Duodenal mucosa (tissue), 2 donors: ENCODE measurements at regions not wholly inside any gene's neighbourhood (a gene's known extent, or its start where the extent isn't known, plus 50 kb on each side); places are given as distances from the start of the nearest gene placed in this dataset.

ENCODE experiments used
- H3K27ac ChIP-seq: one replicate; pipeline ENCODE4 v1.7.0; 2013; ENCODE audit warnings: low read depth, low read length
- H3K27me3 ChIP-seq, 2 donors: one replicate each; pipeline ENCODE4 v1.7.0; 2013; ENCODE audit warnings: low read length in 2 of 2, control low read depth in 1 of 2; ENCODE audit not compliant: insufficient read depth in 2 of 2, control insufficient read depth in 1 of 2
- H3K36me3 ChIP-seq, 2 donors: one replicate each; pipeline ENCODE4 v1.7.0; 2013; ENCODE audit warnings: low read length in 2 of 2, control low read depth in 1 of 2; ENCODE audit not compliant: insufficient read depth in 2 of 2, control insufficient read depth in 1 of 2
- H3K4me1 ChIP-seq, 2 donors: one replicate each; pipeline ENCODE4 v1.7.0; 2013; ENCODE audit warnings: low read length in 2 of 2, control low read depth in 1 of 2; ENCODE audit not compliant: insufficient read depth in 2 of 2, control insufficient read depth in 1 of 2
- H3K4me3 ChIP-seq, 2 donors: one replicate each; pipeline ENCODE4 v1.7.0; 2013; ENCODE audit warnings: low read length in 2 of 2, low read depth in 1 of 2
- H3K9ac ChIP-seq, 2 donors: one replicate each; pipeline ENCODE4 v1.7.0; 2013; ENCODE audit warnings: low read length in 2 of 2, low read depth in 1 of 2
- H3K9me3 ChIP-seq, 2 donors: one replicate each; pipeline ENCODE4 v1.7.0; 2013; ENCODE audit warnings: low read length in 2 of 2, control low read depth in 1 of 2; ENCODE audit not compliant: control insufficient read depth in 1 of 2

DNA sequence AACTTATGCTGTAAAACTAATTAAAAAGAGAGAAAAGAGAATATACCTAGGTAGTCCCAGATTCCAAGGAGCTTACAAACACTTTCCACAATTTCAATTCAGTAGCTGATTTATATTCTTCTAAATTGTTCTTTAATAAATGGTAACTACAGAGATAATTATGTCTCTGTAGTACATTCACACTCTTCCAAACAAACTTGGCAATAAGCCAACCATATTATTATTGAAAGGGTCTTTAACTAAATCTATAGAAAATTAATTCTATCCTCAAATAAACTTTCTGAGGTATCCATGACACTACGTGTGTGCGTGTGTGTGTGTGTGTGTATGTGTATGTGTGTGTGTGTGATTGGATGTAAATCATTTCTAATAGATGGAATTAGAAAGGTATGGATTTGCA is 217.4 kb upstream of the EYS start:
- H3K4me1 ChIP-seq, result no peaks in the 10 kb centered on the region
- H3K4me3 ChIP-seq, result no peak overlapping the region
- H3K9ac ChIP-seq, result no peak overlapping the region
- no peak overlapping the region for H3K27ac ChIP-seq
- H3K9me3 ChIP-seq, result peaks cover 0 to 3% of the 10 kb centered on the region in 2 donors
- no peaks in the 10 kb centered on the region for H3K36me3 ChIP-seq
- H3K27me3 ChIP-seq, result no peaks in the 10 kb centered on the region

DNA sequence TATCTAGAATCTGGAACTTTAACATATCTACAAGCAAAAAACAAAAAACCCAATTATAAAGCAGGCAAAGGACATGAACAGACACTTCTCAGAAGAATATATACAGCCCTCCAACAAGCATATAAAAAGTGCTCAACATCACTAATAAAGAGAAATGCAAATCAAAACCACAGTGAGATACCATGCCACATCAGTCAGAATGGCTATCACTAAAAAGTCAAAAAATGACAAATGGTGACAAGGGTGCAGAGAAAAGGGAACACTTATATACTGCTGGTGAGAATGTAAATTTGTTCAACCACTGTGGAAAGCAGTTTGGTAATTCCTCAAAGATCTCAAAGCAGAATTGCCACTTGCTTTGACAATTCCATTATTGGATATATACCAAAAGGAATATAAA is 215.0 kb upstream of the EYS start:
- Histone ChIP-seq H3K9me3 (peaks cover 0 to 3% of the 10 kb centered on the region in 2 donors), H3K36me3 (no peaks in the 10 kb centered on the region), H3K27ac (no peak overlapping the region), H3K4me1 (no peaks in the 10 kb centered on the region), H3K9ac (no peak overlapping the region), H3K4me3 (no peak overlapping the region), H3K27me3 (no peaks in the 10 kb centered on the region)

DNA sequence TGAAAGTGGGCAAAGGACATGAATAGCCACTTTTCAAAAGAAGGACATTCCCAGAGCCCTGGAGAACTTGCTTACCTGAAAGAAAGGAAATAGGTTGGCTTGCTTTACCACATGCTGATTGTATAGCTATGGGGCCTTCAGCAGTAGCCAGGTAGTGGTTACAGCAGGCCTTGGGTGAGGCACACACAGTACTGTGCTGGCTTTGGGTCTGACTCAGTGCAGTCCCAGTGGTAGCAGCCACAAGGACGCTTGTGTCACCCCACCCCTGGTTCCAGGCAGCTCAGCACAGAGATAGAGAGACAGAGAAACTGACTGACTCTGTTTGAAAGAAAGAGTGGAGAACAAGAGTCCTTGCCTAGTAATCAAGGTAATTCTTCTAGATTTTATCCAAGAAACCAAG is 201.0 kb upstream of the EYS start:
- peaks cover 5 to 6% of the 10 kb centered on the region in 2 donors for H3K9me3 ChIP-seq
- H3K9ac ChIP-seq, result no peak overlapping the region
- no peaks in the 10 kb centered on the region for H3K27me3 ChIP-seq
- no peaks in the 10 kb centered on the region for H3K36me3 ChIP-seq
- H3K4me1 ChIP-seq, result no peaks in the 10 kb centered on the region
- H3K27ac ChIP-seq, result no peak overlapping the region
- H3K4me3 ChIP-seq, result no peak overlapping the region

DNA sequence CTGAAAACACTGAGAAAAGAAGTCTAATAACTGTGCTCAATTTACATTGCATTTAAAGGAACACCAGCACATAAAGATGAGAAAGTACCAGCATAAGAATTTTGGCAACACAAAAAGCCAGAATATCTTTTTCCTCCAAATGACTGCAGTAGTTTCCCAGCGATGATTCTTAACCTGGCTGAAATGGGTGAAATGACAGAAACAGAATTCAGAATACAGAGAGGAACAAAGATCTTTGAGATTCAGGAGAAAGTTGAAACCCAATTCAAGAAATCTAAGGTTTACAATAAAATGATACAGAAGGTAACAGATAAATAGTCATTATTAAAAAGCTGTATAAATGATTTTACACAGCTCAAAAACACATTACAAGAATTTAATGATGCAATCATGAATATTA is 197.0 kb upstream of the EYS start:
- Histone ChIP-seq H3K4me1 (no peaks in the 10 kb centered on the region), H3K36me3 (no peaks in the 10 kb centered on the region), H3K4me3 (no peak overlapping the region), H3K9me3 (peaks cover 5 to 12% of the 10 kb centered on the region in 2 donors), H3K27me3 (no peaks in the 10 kb centered on the region), H3K9ac (no peak overlapping the region), H3K27ac (no peak overlapping the region)

DNA sequence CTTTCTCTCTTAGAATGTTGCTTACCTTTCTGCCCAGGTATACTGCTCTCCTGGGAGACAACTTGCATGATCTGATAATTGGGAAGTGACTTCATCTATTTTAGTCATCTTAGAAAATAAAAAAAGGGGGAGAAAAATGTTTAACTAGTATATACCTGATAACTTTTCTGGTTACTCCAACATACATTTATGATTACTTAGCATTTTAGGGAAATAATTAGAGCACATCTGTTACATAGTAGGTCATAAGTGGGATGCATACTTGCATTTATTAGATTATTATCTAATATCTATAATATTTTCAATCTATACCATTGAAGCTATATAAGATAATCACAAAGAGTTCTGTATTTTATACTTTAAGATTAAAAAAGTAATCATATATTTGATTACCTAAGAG is 193.9 kb upstream of the EYS start:
- peaks cover 13 to 22% of the 10 kb centered on the region in 2 donors for H3K9me3 ChIP-seq
- H3K27ac ChIP-seq, result no peak overlapping the region

DNA sequence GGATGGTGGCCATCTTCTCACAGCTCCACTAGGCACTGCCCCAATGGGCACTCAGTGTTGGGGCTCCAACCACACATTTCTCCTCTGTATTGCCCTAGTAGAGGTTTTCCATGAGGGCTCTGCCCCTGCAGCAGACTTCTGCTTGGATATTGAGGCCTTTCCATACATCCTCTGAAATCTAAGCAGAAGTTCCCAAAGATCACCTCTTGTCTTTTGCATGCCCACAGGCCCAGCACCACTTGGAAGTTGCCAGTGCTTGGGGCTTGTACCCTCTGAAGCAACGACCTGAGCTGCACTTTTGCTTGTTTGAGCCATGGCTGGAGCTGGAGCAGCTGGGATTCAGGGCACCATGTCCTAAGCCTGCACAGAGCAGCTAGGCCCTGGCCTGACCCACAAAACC is 189.1 kb upstream of the EYS start:
- H3K36me3 ChIP-seq, result no peaks in the 10 kb centered on the region
- no peaks in the 10 kb centered on the region for H3K4me1 ChIP-seq
- H3K27me3 ChIP-seq, result no peaks in the 10 kb centered on the region
- peaks cover 13 to 16% of the 10 kb centered on the region in 2 donors for H3K9me3 ChIP-seq
- no peak overlapping the region for H3K27ac ChIP-seq
- H3K9ac ChIP-seq, result no peak overlapping the region
- H3K4me3 ChIP-seq, result no peak overlapping the region

More for the DNA sequence above, 193.9 kb upstream of the EYS start:
- H3K36me3 ChIP-seq, result no peaks in the 10 kb centered on the region
- H3K9ac ChIP-seq, result no peak overlapping the region
- no peak overlapping the region for H3K4me3 ChIP-seq
- no peaks in the 10 kb centered on the region for H3K27me3 ChIP-seq
- H3K4me1 ChIP-seq, result no peaks in the 10 kb centered on the region

DNA sequence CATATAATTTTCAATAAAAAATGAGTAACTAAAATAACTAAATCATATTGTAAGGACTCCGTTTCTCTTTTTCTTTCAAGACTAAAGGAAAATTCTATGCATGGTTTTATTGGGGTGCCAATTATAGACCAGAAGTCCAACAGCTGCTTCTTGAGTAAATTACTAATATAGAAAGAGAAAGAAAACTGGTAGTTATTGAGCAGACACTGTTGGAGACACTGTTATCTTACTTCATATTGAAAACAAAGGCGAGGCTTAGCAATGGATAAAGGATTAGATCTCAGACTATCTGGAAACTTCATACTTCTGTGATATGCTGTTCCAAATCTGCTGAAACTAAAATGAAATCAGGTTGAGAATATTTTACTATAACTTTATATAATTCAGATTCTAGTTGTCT is 169.6 kb upstream of the EYS start:
- no peak overlapping the region for H3K4me3 ChIP-seq
- no peak overlapping the region for H3K27ac ChIP-seq
- no peaks in the 10 kb centered on the region for H3K27me3 ChIP-seq
- H3K4me1 ChIP-seq, result no peaks in the 10 kb centered on the region
- no peak overlapping the region for H3K9ac ChIP-seq
- peaks cover 2 to 4% of the 10 kb centered on the region in 2 donors for H3K9me3 ChIP-seq
- H3K36me3 ChIP-seq, result no peaks in the 10 kb centered on the region

DNA sequence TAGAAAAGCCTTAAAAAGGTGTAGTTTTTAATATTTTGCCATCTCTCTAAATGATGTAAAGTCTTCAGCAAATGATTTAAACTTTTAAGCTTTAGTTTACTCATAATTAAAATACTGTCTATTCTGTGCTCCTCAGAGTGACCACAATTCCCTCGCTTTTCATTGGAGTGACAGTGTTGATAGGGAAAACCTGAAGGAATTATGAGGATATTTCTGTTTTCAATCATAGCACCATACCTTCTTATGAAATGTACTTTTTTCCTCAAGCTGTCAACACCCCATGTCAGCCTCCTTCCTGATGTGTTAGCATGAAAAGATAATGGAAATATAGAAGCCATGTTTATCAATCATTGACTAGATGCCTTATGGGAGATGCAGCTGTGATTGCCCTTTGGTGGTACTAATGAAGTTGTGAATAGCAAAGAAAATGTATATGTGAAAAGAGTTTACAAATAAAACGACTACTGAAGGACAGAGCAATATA is 145.4 kb upstream of the EYS start:
- Histone ChIP-seq H3K9ac (no peak overlapping the region), H3K27ac (no peak overlapping the region), H3K27me3 (no peaks in the 10 kb centered on the region), H3K4me3 (no peak overlapping the region), H3K9me3 (peaks cover 5 to 8% of the 10 kb centered on the region in 2 donors), H3K36me3 (no peaks in the 10 kb centered on the region), H3K4me1 (no peaks in the 10 kb centered on the region)

DNA sequence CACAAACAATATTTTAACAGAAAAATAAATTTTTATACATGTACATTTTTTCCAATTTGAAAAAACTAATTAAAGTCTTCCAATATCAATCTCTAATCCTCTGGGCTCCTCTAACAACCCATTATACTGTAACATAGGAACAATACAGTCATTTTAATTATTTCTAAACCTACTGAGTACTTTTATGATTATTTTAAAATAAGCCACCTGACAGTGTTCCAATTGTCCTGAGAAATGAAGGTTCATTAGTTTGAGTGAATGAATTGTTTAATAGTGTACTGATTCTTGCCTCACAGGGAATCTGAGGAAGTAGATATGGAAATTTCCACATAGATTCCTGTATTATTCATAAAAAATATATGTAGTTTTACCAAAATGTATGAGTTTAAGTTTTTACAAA is 123.1 kb upstream of the EYS start:
- Histone ChIP-seq H3K9me3 (peaks cover 10 to 12% of the 10 kb centered on the region in 2 donors), H3K9ac (no peak overlapping the region), H3K4me3 (no peak overlapping the region), H3K4me1 (no peaks in the 10 kb centered on the region), H3K27ac (no peak overlapping the region), H3K27me3 (no peaks in the 10 kb centered on the region), H3K36me3 (no peaks in the 10 kb centered on the region)

DNA sequence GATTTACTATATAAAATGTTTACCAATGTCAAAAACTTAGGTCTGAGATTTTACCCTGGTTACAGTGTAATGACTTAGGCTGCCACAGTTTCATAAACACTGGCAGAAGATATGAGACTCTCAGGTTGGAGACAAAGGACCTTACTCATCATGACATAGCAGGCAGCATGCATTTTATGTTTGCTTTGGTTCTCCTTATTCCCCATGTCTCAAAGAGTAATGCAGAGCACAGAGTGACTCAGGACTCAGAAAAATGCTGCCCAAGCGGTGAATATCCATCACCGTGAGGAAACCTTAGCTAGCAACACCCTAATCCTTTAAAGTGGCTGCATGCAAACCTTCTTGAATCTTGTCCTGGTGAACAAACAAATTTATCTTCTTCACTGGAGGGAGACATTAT is 112.1 kb upstream of the EYS start:
- H3K9me3 ChIP-seq, result no peaks in the 10 kb centered on the region
- H3K36me3 ChIP-seq, result no peaks in the 10 kb centered on the region
- H3K4me3 ChIP-seq, result no peak overlapping the region
- H3K4me1 ChIP-seq, result no peaks in the 10 kb centered on the region
- no peak overlapping the region for H3K9ac ChIP-seq
- no peaks in the 10 kb centered on the region for H3K27me3 ChIP-seq
- no peak overlapping the region for H3K27ac ChIP-seq

DNA sequence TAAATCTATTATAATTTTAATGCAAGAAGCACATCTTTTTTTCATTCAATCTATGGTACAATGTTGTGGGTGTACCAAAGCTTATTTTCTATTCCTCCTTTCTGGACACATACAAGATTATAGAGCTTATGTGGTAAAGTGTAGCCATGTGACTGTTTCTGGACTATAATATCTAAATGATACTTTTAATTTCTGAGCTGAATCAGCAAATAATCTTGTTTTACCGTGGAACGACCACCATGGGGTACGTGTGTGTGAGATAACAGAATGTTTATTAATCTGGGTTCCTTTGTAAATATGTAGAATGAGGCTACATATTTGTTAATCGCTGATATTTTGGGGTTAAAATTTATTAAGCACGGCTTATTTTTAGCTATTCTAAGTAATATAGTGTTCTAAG is 111.5 kb upstream of the EYS start:
- no peak overlapping the region for H3K4me3 ChIP-seq
- no peaks in the 10 kb centered on the region for H3K36me3 ChIP-seq
- H3K9ac ChIP-seq, result no peak overlapping the region
- H3K27ac ChIP-seq, result no peak overlapping the region
- no peaks in the 10 kb centered on the region for H3K4me1 ChIP-seq
- no peaks in the 10 kb centered on the region for H3K9me3 ChIP-seq
- no peaks in the 10 kb centered on the region for H3K27me3 ChIP-seq
